MCF 10A (cell line): ENCODE measurements at regions not wholly inside any gene's neighbourhood (a gene's known extent, or its start where the extent isn't known, plus 50 kb on each side); places are given as distances from the start of the nearest gene placed in this dataset.

Experiments used
- BruUV-seq: library from RNA; stranded (reverse); fragments of 400-500 nt; replicated peaks from 2 replicates; lab custom pipeline; 2021; lab: Mats Ljungman, UMichigan
- CTCF ChIA-PET: fragments of 300-600 bp; sonication (Branson Sonifier 250); formaldehyde crosslinking; extraction: SDS; loops from one replicate; lab custom pipeline; 2021; ENCODE audit warnings: antibody characterized with exemption, inconsistent platforms; lab: Yijun Ruan, JAX
- POLR2A ChIA-PET: fragments of 300-600, 350-650 bp; sonication (Branson Sonifier 250); formaldehyde crosslinking; extraction: SDS; loops from one replicate; lab custom pipeline; 2020; ENCODE audit warnings: antibody characterized with exemption, inconsistent platforms; lab: Yijun Ruan, JAX
- DNase-seq: peaks from one replicate; pipeline ENCODE4 v3.0.0-alpha.2; 2018; ENCODE audit not compliant: unreplicated experiment
- H3K27ac Mint-ChIP-seq: one replicate; pipeline ENCODE4 v1.8.0; 2022; ENCODE audit warnings: mild to moderate bottlenecking, low read depth, mixed read lengths; ENCODE audit not compliant: unreplicated experiment
- H3K27me3 Mint-ChIP-seq: one replicate; pipeline ENCODE4 v1.8.0; 2022; ENCODE audit warnings: mixed read lengths; ENCODE audit not compliant: insufficient read depth, unreplicated experiment
- H3K36me3 Mint-ChIP-seq: one replicate; pipeline ENCODE4 v1.8.0; 2022; ENCODE audit warnings: mild to moderate bottlenecking, moderate library complexity, mixed read lengths; ENCODE audit not compliant: insufficient read depth, unreplicated experiment
- H3K4me1 Mint-ChIP-seq: one replicate; pipeline ENCODE4 v1.8.0; 2022; ENCODE audit warnings: mixed read lengths; ENCODE audit not compliant: insufficient read depth, unreplicated experiment
- H3K4me3 Mint-ChIP-seq: one replicate; pipeline ENCODE4 v1.8.0; 2022; ENCODE audit warnings: mild to moderate bottlenecking, moderate library complexity, mixed read lengths; ENCODE audit not compliant: unreplicated experiment
- H3K9me3 Mint-ChIP-seq: one replicate; pipeline ENCODE4 v1.8.0; 2022; ENCODE audit warnings: mixed read lengths; ENCODE audit not compliant: unreplicated experiment
- CTCF ChIP-seq: fragments of 200-600 bp; IDR thresholded peaks from one replicate; pipeline ENCODE4 v1.8.0; 2022; ENCODE audit warnings: antibody characterized with exemption, mild to moderate bottlenecking; ENCODE audit not compliant: unreplicated experiment
- intact Hi-C: fragments of 100-400 bp; cut with micrococcal nuclease; formaldehyde crosslinking; loops from 2 replicates; pipeline ENCODE4 v1.14.1; 2022

GRCh38 chr1:30304080-30304479 lies 419.3 kb downstream of the MATN1 start:
- intact Hi-C loops = no loop called here
- Mint-ChIP-seq H3K4me1 (no peaks in the 10 kb centered on the region), H3K9me3 (no peaks in the 10 kb centered on the region), H3K4me3 (no peak overlapping the region), H3K27ac (no peak overlapping the region), H3K36me3 (peaks cover 5% of the 10 kb centered on the region), H3K27me3 (peaks cover 71% of the 10 kb centered on the region)
- POLR2A ChIA-PET = no interaction called here
- CTCF ChIA-PET = interaction anchor here (0.6 kb wide), 1 partner anchor 78 kb away, joined by 3 read pairs; no protein-coding TSS in a partner anchor
- no TSS peak for BruUV-seq
- no peak for DNase-seq
- no peak for TF ChIP-seq CTCF

- no peak overlapping the region for H3K4me3 Mint-ChIP-seq
- no peak for DNase-seq
- no peaks in the 10 kb centered on the region for H3K4me1 Mint-ChIP-seq
- intact Hi-C loops = no loop called here
- BruUV-seq = no TSS peak
- no peaks in the 10 kb centered on the region for H3K9me3 Mint-ChIP-seq
- no peak overlapping the region for H3K27ac Mint-ChIP-seq
- TF ChIP-seq CTCF = no peak
- peaks cover 5% of the 10 kb centered on the region for H3K36me3 Mint-ChIP-seq
- ChIA-PET CTCF (no interaction called here), POLR2A (no interaction called here)
- H3K27me3 Mint-ChIP-seq = peaks cover 65% of the 10 kb centered on the region
These were observed 420.0 kb downstream of the MATN1 start for GRCh38 chr1:30303387-30303786.

- CTCF ChIA-PET = interaction anchor here (0.5 kb wide), 1 partner anchor 416 kb away, joined by 3 read pairs; no protein-coding TSS in a partner anchor
- H3K36me3 Mint-ChIP-seq = peaks cover 5% of the 10 kb centered on the region
These were observed 420.5 kb downstream of the MATN1 start for GRCh38 chr1:30302858-30303257.

GRCh38 chr1:30300669-30301068 lies 422.7 kb downstream of the MATN1 start:
- no TSS peak for BruUV-seq
- CTCF ChIA-PET = interaction anchor here (0.7 kb wide), 1 partner anchor 129 kb away, joined by 3 read pairs; no protein-coding TSS in a partner anchor
- H3K4me3 Mint-ChIP-seq = no peak overlapping the region

More at GRCh38 chr1:30302858-30303257, 420.5 kb downstream of the MATN1 start:
- no TSS peak for BruUV-seq
- Mint-ChIP-seq H3K27me3 (peaks cover 64% of the 10 kb centered on the region), H3K9me3 (no peaks in the 10 kb centered on the region), H3K4me3 (no peak overlapping the region), H3K4me1 (no peaks in the 10 kb centered on the region), H3K27ac (no peak overlapping the region)
- intact Hi-C loops = no loop called here
- TF ChIP-seq CTCF = no peak
- DNase-seq = no peak
- POLR2A ChIA-PET = no interaction called here

More at GRCh38 chr1:30300669-30301068, 422.7 kb downstream of the MATN1 start:
- intact Hi-C loops = no loop called here
- peaks cover 64% of the 10 kb centered on the region for H3K27me3 Mint-ChIP-seq
- no peak overlapping the region for H3K27ac Mint-ChIP-seq
- POLR2A ChIA-PET = interaction anchor here (0.5 kb wide), 1 partner anchor 1113 kb away, joined by 3 read pairs; no protein-coding TSS in a partner anchor
- H3K36me3 Mint-ChIP-seq = peaks cover 5% of the 10 kb centered on the region
- DNase-seq = no peak
- no peak for TF ChIP-seq CTCF
- H3K4me1 Mint-ChIP-seq = no peaks in the 10 kb centered on the region
- H3K9me3 Mint-ChIP-seq = no peaks in the 10 kb centered on the region
